ENCODE measurements at regions not wholly inside any gene's neighbourhood (a gene's known extent, or its start where the extent isn't known, plus 50 kb on each side); places are given as distances from the start of the nearest gene placed in this dataset.

- TF ChIP-seq CTCF (conservative IDR thresholded peaks at IDR 0.05 in 1 of 2, IDR thresholded peaks at IDR 0.05 in 1 of 2; ENCODE audit: low read depth in 1 of 2, low read length in 2 of 2) (no peak), EZH2 (IDR thresholded peaks at IDR 0.05; ENCODE audit: low read length, missing control alignments) (no peak)
Observed at GRCh38 chr5:157949520-157949919, 90.6 kb upstream of the CLINT1 start.
